IPS DF 6.9 (cell line): ENCODE measurements at regions not wholly inside any gene's neighbourhood (a gene's known extent, or its start where the extent isn't known, plus 50 kb on each side); places are given as distances from the start of the nearest gene placed in this dataset.

Experiments
- DNase-seq: peaks from one replicate; pipeline ENCODE4 v3.0.0-alpha.2; 2013; ENCODE audit warnings: low read depth, low spot score
- H3K27ac ChIP-seq: one replicate; pipeline ENCODE4 v1.5.1; 2013; ENCODE audit warnings: low read length, control low read depth
- H3K27me3 ChIP-seq: 2 replicates; pipeline ENCODE4 v1.6.1; 2013; ENCODE audit warnings: mild to moderate bottlenecking, low read length; ENCODE audit not compliant: control insufficient read depth, insufficient read depth
- H3K36me3 ChIP-seq: 2 replicates; pipeline ENCODE4 v1.6.1; 2013; ENCODE audit warnings: low read length; ENCODE audit not compliant: control insufficient read depth, insufficient read depth
- H3K4me1 ChIP-seq: 2 replicates; pipeline ENCODE4 v1.6.1; 2013; ENCODE audit warnings: low read length; ENCODE audit not compliant: control insufficient read depth, insufficient read depth
- H3K4me3 ChIP-seq: 2 replicates; pipeline ENCODE4 v1.5.1; 2013; ENCODE audit warnings: mild to moderate bottlenecking, low read length
- H3K9me3 ChIP-seq: 2 replicates; pipeline ENCODE4 v1.6.1; 2013; ENCODE audit warnings: low read length, inconsistent platforms; ENCODE audit not compliant: control insufficient read depth, insufficient read depth
- WGBS: extraction: QIAGEN DNeasy Blood & Tissue Kit; methylation state at CpG from one replicate; pipeline ENCODE4 v1.1.7; 2013; ENCODE audit warnings: mixed read lengths, missing lambda C conversion rate; ENCODE audit not compliant: insufficient read length, insufficient coverage; 5-methylcytosine and 5-hydroxymethylcytosine counted together

- H3K27ac ChIP-seq, result no peak overlapping the region
- no peaks in the 10 kb centered on the region; the same call in 1 of the 2 replicates for H3K4me1 ChIP-seq
- H3K4me3 ChIP-seq, result no peak overlapping the region
- peaks cover 1% of the 10 kb centered on the region; the same call in 1 of the 2 replicates for H3K27me3 ChIP-seq
- no peaks in the 10 kb centered on the region for H3K9me3 ChIP-seq
- WGBS, result no CpG with 5 or more reads among the region's 4 CpGs
- no peak for DNase-seq
- H3K36me3 ChIP-seq, result no peaks in the 10 kb centered on the region
Observed at GRCh38 chr15:95830281-95830680, 500.2 kb upstream of the NR2F2 start.

- no peak for DNase-seq
- no peaks in the 10 kb centered on the region for H3K27me3 ChIP-seq
- WGBS, result no CpG with 5 or more reads among the region's 3 CpGs
- H3K36me3 ChIP-seq, result no peaks in the 10 kb centered on the region
- no peak overlapping the region for H3K4me3 ChIP-seq
- H3K27ac ChIP-seq, result no peak overlapping the region
- no peaks in the 10 kb centered on the region for H3K9me3 ChIP-seq
- H3K4me1 ChIP-seq, result no peaks in the 10 kb centered on the region
Observed at GRCh38 chr15:95832668-95833067, 497.8 kb upstream of the NR2F2 start.

GRCh38 chr15:95834028-95834804 is 496.3 kb upstream of the NR2F2 start:
- WGBS, result no CpG with 5 or more reads among the region's 5 CpGs
- no peak overlapping the region for H3K27ac ChIP-seq
- H3K9me3 ChIP-seq, result no peaks in the 10 kb centered on the region
- DNase-seq, result no peak
- no peaks in the 10 kb centered on the region for H3K27me3 ChIP-seq
- no peak overlapping the region for H3K4me3 ChIP-seq
- H3K4me1 ChIP-seq, result no peaks in the 10 kb centered on the region
- no peaks in the 10 kb centered on the region for H3K36me3 ChIP-seq

- no CpG with 5 or more reads among the region's 1 CpG for WGBS
Observed at GRCh38 chr15:95836536-95836935, 494.0 kb upstream of the NR2F2 start.

DNA sequence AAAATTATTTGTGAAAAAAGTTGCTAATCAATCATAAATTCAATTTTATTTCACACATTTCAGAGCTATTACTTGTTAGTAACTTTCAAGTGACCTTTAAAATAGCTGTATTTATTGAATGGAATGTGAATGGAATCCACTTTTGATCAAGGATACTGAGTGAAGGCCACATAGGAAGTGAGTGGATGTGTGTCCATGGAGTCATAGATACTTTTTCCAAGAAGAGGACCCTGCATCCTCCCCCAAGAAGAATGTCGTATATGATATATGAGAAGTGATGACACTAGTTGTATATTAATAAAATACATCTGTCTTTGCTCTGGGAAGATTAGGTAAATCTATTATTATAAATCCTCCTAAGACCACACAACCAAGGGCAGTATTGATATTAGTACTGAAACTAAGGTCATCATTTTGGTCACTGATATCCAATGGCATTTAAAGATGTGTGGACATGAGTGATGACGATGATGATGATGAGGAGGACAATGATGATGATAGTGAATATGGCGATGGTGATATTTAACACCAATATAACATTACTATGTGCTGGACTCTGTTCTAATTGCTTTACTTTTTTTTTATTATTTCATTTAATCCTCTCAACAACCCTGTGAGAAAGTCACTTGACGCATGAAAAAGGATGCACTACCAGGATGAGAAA is 493.0 kb upstream of the NR2F2 start:
- Histone ChIP-seq H3K27me3 (no peaks in the 10 kb centered on the region), H3K36me3 (no peaks in the 10 kb centered on the region), H3K9me3 (no peaks in the 10 kb centered on the region), H3K27ac (no peak overlapping the region), H3K4me3 (no peak overlapping the region), H3K4me1 (no peaks in the 10 kb centered on the region)
- WGBS, result no CpG with 5 or more reads among the region's 4 CpGs
- no peak for DNase-seq

More at GRCh38 chr15:95836536-95836935, 494.0 kb upstream of the NR2F2 start:
- H3K27me3 ChIP-seq, result no peaks in the 10 kb centered on the region
- H3K27ac ChIP-seq, result no peak overlapping the region
- no peak for DNase-seq
- no peaks in the 10 kb centered on the region for H3K4me1 ChIP-seq
- no peaks in the 10 kb centered on the region for H3K36me3 ChIP-seq
- no peak overlapping the region for H3K4me3 ChIP-seq
- H3K9me3 ChIP-seq, result no peaks in the 10 kb centered on the region

- H3K36me3 ChIP-seq, result no peaks in the 10 kb centered on the region
- no CpG with 5 or more reads among the region's 2 CpGs for WGBS
- H3K27ac ChIP-seq, result no peak overlapping the region
- no peak overlapping the region for H3K4me3 ChIP-seq
- DNase-seq, result no peak
- H3K4me1 ChIP-seq, result no peaks in the 10 kb centered on the region
- no peaks in the 10 kb centered on the region for H3K9me3 ChIP-seq
- no peaks in the 10 kb centered on the region for H3K27me3 ChIP-seq
Observed at GRCh38 chr15:95839367-95839782, 491.1 kb upstream of the NR2F2 start.

DNA sequence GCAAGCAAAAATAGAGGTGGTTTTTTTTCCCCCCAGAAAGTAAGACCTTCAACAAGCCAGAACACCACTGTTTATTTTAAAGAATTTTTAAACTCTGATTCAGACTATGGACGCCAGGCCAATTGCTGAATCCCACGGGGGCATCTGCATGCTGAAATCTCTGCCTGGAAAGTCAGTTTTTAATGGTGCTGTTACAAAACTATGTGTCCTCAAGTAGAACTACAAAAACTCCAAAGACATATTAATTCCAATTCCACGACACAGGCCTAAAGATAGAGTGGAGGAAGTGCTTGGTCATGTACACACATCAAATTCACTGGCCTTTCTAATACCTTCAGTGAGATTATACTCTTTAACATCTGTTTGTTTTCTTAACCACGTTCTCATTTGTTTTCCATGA is 490.5 kb upstream of the NR2F2 start:
- no CpG with 5 or more reads among the region's 4 CpGs for WGBS
- H3K27ac ChIP-seq, result no peak overlapping the region
- no peaks in the 10 kb centered on the region for H3K36me3 ChIP-seq
- no peaks in the 10 kb centered on the region for H3K27me3 ChIP-seq
- no peaks in the 10 kb centered on the region for H3K9me3 ChIP-seq
- H3K4me3 ChIP-seq, result no peak overlapping the region
- no peak for DNase-seq
- H3K4me1 ChIP-seq, result no peaks in the 10 kb centered on the region

GRCh38 chr15:95840855-95841254 is 489.6 kb upstream of the NR2F2 start:
- DNase-seq, result no peak
- no peaks in the 10 kb centered on the region for H3K4me1 ChIP-seq
- no peaks in the 10 kb centered on the region for H3K27me3 ChIP-seq
- no CpG with 5 or more reads among the region's 6 CpGs for whole genome bisulfite sequencing
- H3K9me3 ChIP-seq, result no peaks in the 10 kb centered on the region
- H3K36me3 ChIP-seq, result no peaks in the 10 kb centered on the region
- H3K27ac ChIP-seq, result no peak overlapping the region
- no peak overlapping the region for H3K4me3 ChIP-seq

DNA sequence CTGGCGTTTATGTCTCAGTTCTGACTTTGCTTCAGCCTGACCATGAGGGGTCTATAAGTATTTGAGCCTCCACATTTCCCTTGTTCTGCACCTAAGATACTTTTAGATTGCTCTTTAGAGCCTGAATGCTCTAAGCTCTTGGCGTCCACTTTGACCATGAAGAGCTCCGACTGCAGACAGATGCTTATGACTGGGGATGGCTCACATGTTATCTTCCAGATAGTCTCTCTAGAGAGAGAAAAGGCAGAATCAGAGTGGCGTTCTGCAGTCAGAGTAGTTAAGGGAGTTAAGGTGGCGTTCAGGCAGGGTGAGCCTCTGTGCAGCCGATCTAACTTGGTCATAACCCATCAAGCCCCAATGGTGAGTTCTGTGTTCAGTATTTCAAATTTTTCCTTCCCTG is 487.9 kb upstream of the NR2F2 start:
- Histone ChIP-seq H3K36me3 (no peaks in the 10 kb centered on the region), H3K9me3 (no peaks in the 10 kb centered on the region), H3K4me1 (peaks cover 1% of the 10 kb centered on the region; the same call in 1 of the 2 replicates), H3K4me3 (no peak overlapping the region), H3K27ac (no peak overlapping the region), H3K27me3 (no peaks in the 10 kb centered on the region)
- WGBS, result no CpG with 5 or more reads among the region's 6 CpGs
- DNase-seq, result no peak

GRCh38 chr15:95843241-95843910 is 487.1 kb upstream of the NR2F2 start:
- no peak for DNase-seq
- no peak overlapping the region for H3K27ac ChIP-seq
- WGBS, result no CpG with 5 or more reads among the region's 5 CpGs
- no peak overlapping the region for H3K4me3 ChIP-seq
- H3K9me3 ChIP-seq, result no peaks in the 10 kb centered on the region
- no peaks in the 10 kb centered on the region for H3K36me3 ChIP-seq
- peaks cover 1% of the 10 kb centered on the region; the same call in 1 of the 2 replicates for H3K4me1 ChIP-seq
- no peaks in the 10 kb centered on the region for H3K27me3 ChIP-seq
